ENCODE measurements at regions not wholly inside any gene's neighbourhood (a gene's known extent, or its start where the extent isn't known, plus 50 kb on each side); places are given as distances from the start of the nearest gene placed in this dataset.

GRCh38 chrX:4909348-4909747 lies 1195.9 kb upstream of the PRKX start:
- 50 to 60% methylated on average over 5 of the region's 5 CpGs for WGBS, 2 donors
- ATAC-seq (ENCODE audit: low FRiP score), result no peak
- H3K36me3 ChIP-seq (ENCODE audit: control insufficient read depth in 1 of 2, insufficient read depth in 2 of 2, low read length in 1 of 2), result no peaks in the 10 kb centered on the region

GRCh38 chrX:4905576-4905975 lies 1192.1 kb upstream of the PRKX start:
- intact Hi-C loops (cut with DNase I), result no loop called here
- DNase-seq, result no peak
- Histone ChIP-seq H3K36me3 (ENCODE audit: control insufficient read depth in 1 of 2, insufficient read depth in 2 of 2, low read length in 1 of 2) (no peaks in the 10 kb centered on the region), H3K27ac (ENCODE audit: low read depth in 1 of 2, low read length in 2 of 2) (no peak overlapping the region), H3K27me3 (ENCODE audit: control insufficient read depth in 1 of 2, insufficient read depth in 2 of 2, low read length in 1 of 2) (no peaks in the 10 kb centered on the region), H3K9me3 (ENCODE audit: control insufficient read depth, low read length) (no peaks in the 10 kb centered on the region), H3K4me1 (ENCODE audit: control insufficient read depth in 1 of 2, insufficient read depth in 2 of 2, low read length in 2 of 2) (no peaks in the 10 kb centered on the region), H3K4me3 (ENCODE audit: low read length in 2 of 2) (no peak overlapping the region)
- WGBS, 2 donors, result 73 to 89% methylated on average over 6 of the region's 6 CpGs
- no peak for ATAC-seq (ENCODE audit: low FRiP score)

More at GRCh38 chrX:4909348-4909747, 1195.9 kb upstream of the PRKX start:
- Histone ChIP-seq H3K27me3 (ENCODE audit: control insufficient read depth in 1 of 2, insufficient read depth in 2 of 2, low read length in 1 of 2) (no peaks in the 10 kb centered on the region), H3K9me3 (ENCODE audit: control insufficient read depth, low read length) (no peaks in the 10 kb centered on the region), H3K27ac (ENCODE audit: low read depth in 1 of 2, low read length in 2 of 2) (no peak overlapping the region), H3K4me3 (ENCODE audit: low read length in 2 of 2) (no peak overlapping the region), H3K4me1 (ENCODE audit: control insufficient read depth in 1 of 2, insufficient read depth in 2 of 2, low read length in 2 of 2) (no peaks in the 10 kb centered on the region)
- no peak for DNase-seq
- intact Hi-C loops (cut with DNase I), result no loop called here

- Histone ChIP-seq H3K4me3 (ENCODE audit: low read length in 2 of 2) (no peak overlapping the region), H3K36me3 (ENCODE audit: control insufficient read depth in 1 of 2, insufficient read depth in 2 of 2, low read length in 1 of 2) (no peaks in the 10 kb centered on the region), H3K27ac (ENCODE audit: low read depth in 1 of 2, low read length in 2 of 2) (no peak overlapping the region), H3K4me1 (ENCODE audit: control insufficient read depth in 1 of 2, insufficient read depth in 2 of 2, low read length in 2 of 2) (no peaks in the 10 kb centered on the region), H3K27me3 (ENCODE audit: control insufficient read depth in 1 of 2, insufficient read depth in 2 of 2, low read length in 1 of 2) (no peaks in the 10 kb centered on the region), H3K9me3 (ENCODE audit: control insufficient read depth, low read length) (no peaks in the 10 kb centered on the region)
- DNase-seq (no peak), ATAC-seq (ENCODE audit: low FRiP score) (no peak)
- 20 to 31% methylated on average over 2 of the region's 2 CpGs for WGBS, 2 donors
- intact Hi-C loops (cut with DNase I), result no loop called here
These were observed 1167.8 kb upstream of the PRKX start for GRCh38 chrX:4881277-4881676.

- no peak for ATAC-seq (ENCODE audit: low FRiP score)
- Histone ChIP-seq H3K4me3 (ENCODE audit: low read length in 2 of 2) (no peak overlapping the region), H3K9me3 (ENCODE audit: control insufficient read depth, low read length) (no peaks in the 10 kb centered on the region), H3K4me1 (ENCODE audit: control insufficient read depth in 1 of 2, insufficient read depth in 2 of 2, low read length in 2 of 2) (no peaks in the 10 kb centered on the region), H3K36me3 (ENCODE audit: control insufficient read depth in 1 of 2, insufficient read depth in 2 of 2, low read length in 1 of 2) (no peaks in the 10 kb centered on the region), H3K27ac (ENCODE audit: low read depth in 1 of 2, low read length in 2 of 2) (no peak overlapping the region), H3K27me3 (ENCODE audit: control insufficient read depth in 1 of 2, insufficient read depth in 2 of 2, low read length in 1 of 2) (no peaks in the 10 kb centered on the region)
- intact Hi-C loops (cut with DNase I), result no loop called here
- DNase-seq, result no peak
- WGBS, 2 donors, result 70 to 82% methylated on average over 3 of the region's 3 CpGs
These were observed 1165.2 kb upstream of the PRKX start for GRCh38 chrX:4878640-4879039.

- intact Hi-C loops (cut with DNase I), result no loop called here
- Histone ChIP-seq H3K4me1 (ENCODE audit: control insufficient read depth in 1 of 2, insufficient read depth in 2 of 2, low read length in 2 of 2) (no peaks in the 10 kb centered on the region), H3K36me3 (ENCODE audit: control insufficient read depth in 1 of 2, insufficient read depth in 2 of 2, low read length in 1 of 2) (no peaks in the 10 kb centered on the region), H3K9me3 (ENCODE audit: control insufficient read depth, low read length) (no peaks in the 10 kb centered on the region), H3K27me3 (ENCODE audit: control insufficient read depth in 1 of 2, insufficient read depth in 2 of 2, low read length in 1 of 2) (no peaks in the 10 kb centered on the region), H3K4me3 (ENCODE audit: low read length in 2 of 2) (no peak overlapping the region), H3K27ac (ENCODE audit: low read depth in 1 of 2, low read length in 2 of 2) (no peak overlapping the region)
- no peak for DNase-seq
- ATAC-seq (ENCODE audit: low FRiP score), result no peak
- WGBS, 2 donors, result 74 to 90% methylated on average over 3 of the region's 3 CpGs
These were observed 1162.8 kb upstream of the PRKX start for GRCh38 chrX:4876268-4876667.

GRCh38 chrX:4851534-4851933 lies 1138.1 kb upstream of the PRKX start:
- no peaks in the 10 kb centered on the region for H3K9me3 ChIP-seq (ENCODE audit: control insufficient read depth, low read length)
- H3K36me3 ChIP-seq (ENCODE audit: control insufficient read depth in 1 of 2, insufficient read depth in 2 of 2, low read length in 1 of 2), result no peaks in the 10 kb centered on the region
- H3K27ac ChIP-seq (ENCODE audit: low read depth in 1 of 2, low read length in 2 of 2), result no peak overlapping the region
- ATAC-seq (ENCODE audit: low FRiP score) (no peak), DNase-seq (no peak)
- intact Hi-C loops (cut with DNase I), result no loop called here
- no peaks in the 10 kb centered on the region for H3K27me3 ChIP-seq (ENCODE audit: control insufficient read depth in 1 of 2, insufficient read depth in 2 of 2, low read length in 1 of 2)
- no peaks in the 10 kb centered on the region for H3K4me1 ChIP-seq (ENCODE audit: control insufficient read depth in 1 of 2, insufficient read depth in 2 of 2, low read length in 2 of 2)
- no peak overlapping the region for H3K4me3 ChIP-seq (ENCODE audit: low read length in 2 of 2)
- WGBS, 2 donors, result 97% methylated on average over 2 of the region's 2 CpGs

- Histone ChIP-seq H3K27ac (ENCODE audit: low read depth in 1 of 2, low read length in 2 of 2) (no peak overlapping the region), H3K4me3 (ENCODE audit: low read length in 2 of 2) (no peak overlapping the region), H3K36me3 (ENCODE audit: control insufficient read depth in 1 of 2, insufficient read depth in 2 of 2, low read length in 1 of 2) (no peaks in the 10 kb centered on the region), H3K27me3 (ENCODE audit: control insufficient read depth in 1 of 2, insufficient read depth in 2 of 2, low read length in 1 of 2) (no peaks in the 10 kb centered on the region), H3K4me1 (ENCODE audit: control insufficient read depth in 1 of 2, insufficient read depth in 2 of 2, low read length in 2 of 2) (no peaks in the 10 kb centered on the region), H3K9me3 (ENCODE audit: control insufficient read depth, low read length) (no peaks in the 10 kb centered on the region)
- intact Hi-C loops (cut with DNase I), result no loop called here
- DNase-seq (no peak), ATAC-seq (ENCODE audit: low FRiP score) (no peak)
- WGBS, 2 donors, result 90% methylated on average over 4 of the region's 4 CpGs
These were observed 1136.9 kb upstream of the PRKX start for GRCh38 chrX:4850312-4850711.

- no peaks in the 10 kb centered on the region for H3K36me3 ChIP-seq (ENCODE audit: control insufficient read depth in 1 of 2, insufficient read depth in 2 of 2, low read length in 1 of 2)
- no peak for DNase-seq
- WGBS, 2 donors, result 79 to 82% methylated on average over 4 of the region's 4 CpGs
- H3K4me1 ChIP-seq (ENCODE audit: control insufficient read depth in 1 of 2, insufficient read depth in 2 of 2, low read length in 2 of 2), result no peaks in the 10 kb centered on the region
- no peaks in the 10 kb centered on the region for H3K9me3 ChIP-seq (ENCODE audit: control insufficient read depth, low read length)
- H3K4me3 ChIP-seq (ENCODE audit: low read length in 2 of 2), result no peak overlapping the region
- no peak for ATAC-seq (ENCODE audit: low FRiP score)
- no peak overlapping the region for H3K27ac ChIP-seq (ENCODE audit: low read depth in 1 of 2, low read length in 2 of 2)
- intact Hi-C loops (cut with DNase I), result no loop called here
- H3K27me3 ChIP-seq (ENCODE audit: control insufficient read depth in 1 of 2, insufficient read depth in 2 of 2, low read length in 1 of 2), result no peaks in the 10 kb centered on the region
These were observed 1130.9 kb upstream of the PRKX start for GRCh38 chrX:4844376-4844775.

GRCh38 chrX:4841216-4841745 lies 1127.8 kb upstream of the PRKX start:
- no peak for ATAC-seq (ENCODE audit: low FRiP score)
- no peak for DNase-seq
- Histone ChIP-seq H3K27ac (ENCODE audit: low read depth in 1 of 2, low read length in 2 of 2) (no peak overlapping the region), H3K36me3 (ENCODE audit: control insufficient read depth in 1 of 2, insufficient read depth in 2 of 2, low read length in 1 of 2) (no peaks in the 10 kb centered on the region), H3K27me3 (ENCODE audit: control insufficient read depth in 1 of 2, insufficient read depth in 2 of 2, low read length in 1 of 2) (no peaks in the 10 kb centered on the region), H3K4me1 (ENCODE audit: control insufficient read depth in 1 of 2, insufficient read depth in 2 of 2, low read length in 2 of 2) (no peaks in the 10 kb centered on the region), H3K9me3 (ENCODE audit: control insufficient read depth, low read length) (no peaks in the 10 kb centered on the region), H3K4me3 (ENCODE audit: low read length in 2 of 2) (no peak overlapping the region)
- WGBS, 2 donors, result 7 to 17% methylated on average over 2 of the region's 2 CpGs
- intact Hi-C loops (cut with DNase I), result no loop called here
